ENCODE measurements at regions not wholly inside any gene's neighbourhood (a gene's known extent, or its start where the extent isn't known, plus 50 kb on each side); places are given as distances from the start of the nearest gene placed in this dataset.
A peak's percentile ranks its signal among the peaks of the same experiment; 100 is the strongest.

DNA sequence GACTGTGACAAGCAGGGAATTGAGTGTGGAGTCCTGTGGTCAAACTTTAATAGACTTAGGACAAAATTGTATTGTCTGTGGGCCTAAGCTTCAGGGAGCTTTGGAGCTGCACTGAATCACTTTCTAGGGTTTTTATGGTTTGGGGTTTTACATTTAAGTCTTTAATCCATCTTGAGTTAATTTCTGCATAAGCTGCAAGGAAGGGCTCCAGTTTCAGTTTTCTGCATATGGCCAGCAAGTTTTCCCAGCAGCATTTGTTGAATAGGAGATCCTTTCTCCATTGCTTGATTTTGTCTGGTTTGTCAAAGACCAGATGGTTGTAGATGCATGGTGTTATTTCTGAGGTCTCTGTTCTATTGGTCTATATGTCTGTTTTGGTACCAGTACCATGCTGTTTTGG lies 113.4 kb upstream of the NXT1 start:
- no peak for DNase-seq (ENCODE audit: low spot score)

DNA sequence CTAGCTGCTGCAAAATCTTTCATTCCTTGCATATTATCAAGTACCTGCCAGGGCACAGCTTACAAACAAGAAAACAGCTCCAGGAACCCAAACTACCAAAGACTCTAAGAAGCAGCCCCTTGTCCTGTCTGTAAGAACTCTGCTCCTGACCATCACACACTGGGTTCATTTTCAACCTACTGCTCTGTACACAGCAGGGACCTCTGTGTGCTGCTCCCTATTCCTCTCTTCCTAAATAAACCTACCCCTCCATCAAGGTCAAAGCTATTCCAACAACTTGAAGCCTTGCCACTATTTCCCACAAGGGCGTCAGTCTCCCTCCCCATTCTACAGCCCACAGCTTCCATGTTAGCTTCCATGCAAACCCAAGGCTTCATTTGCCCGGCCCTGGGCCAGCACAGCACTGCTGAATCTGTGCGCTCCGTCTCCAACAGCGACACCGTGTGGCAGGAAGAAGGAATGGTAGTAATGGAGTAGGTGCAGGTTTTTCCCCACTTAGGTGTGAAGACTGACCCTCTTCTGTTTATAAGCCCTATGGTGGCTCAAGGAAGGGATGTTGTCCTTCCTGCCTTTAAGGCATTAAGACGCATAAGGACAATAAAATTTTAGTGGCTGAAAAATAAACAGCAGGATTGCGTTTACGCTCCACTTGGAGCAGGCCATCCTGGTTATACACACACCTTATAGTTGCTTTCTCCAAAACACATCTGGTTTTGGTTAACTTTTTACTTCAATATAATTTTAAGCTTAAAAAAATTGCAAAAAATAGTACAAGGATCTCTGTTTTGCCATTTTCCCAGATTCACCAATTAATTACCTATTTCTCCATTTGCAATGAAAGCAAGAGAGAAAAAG lies 115.2 kb upstream of the NXT1 start:
- ATAC-seq: peak; percentile 89
- peak; percentile 77 for DNase-seq (ENCODE audit: low spot score)
- intact Hi-C loops (cut with DNase I): no loop called here

More for the DNA sequence above, 113.4 kb upstream of the NXT1 start:
- ATAC-seq: no peak
- intact Hi-C loops (cut with DNase I): no loop called here

GRCh38 chr20:23234311-23235078 lies 116.1 kb upstream of the NXT1 start:
- ATAC-seq (no peak), DNase-seq (ENCODE audit: low spot score) (no peak)
- intact Hi-C loops (cut with DNase I): no loop called here

- intact Hi-C loops (cut with DNase I): no loop called here
- ATAC-seq (no peak), DNase-seq (ENCODE audit: low spot score) (no peak)
Observed at GRCh38 chr20:23233341-23233740, 117.2 kb upstream of the NXT1 start.

- intact Hi-C loops (cut with DNase I): no loop called here
- ATAC-seq (no peak), DNase-seq (ENCODE audit: low spot score) (no peak)
Observed at GRCh38 chr20:23232679-23233308, 117.8 kb upstream of the NXT1 start.

GRCh38 chr20:23232219-23232581 lies 118.4 kb upstream of the NXT1 start:
- intact Hi-C loops (cut with DNase I): no loop called here
- DNase-seq (ENCODE audit: low spot score): no peak
- no peak for ATAC-seq

DNA sequence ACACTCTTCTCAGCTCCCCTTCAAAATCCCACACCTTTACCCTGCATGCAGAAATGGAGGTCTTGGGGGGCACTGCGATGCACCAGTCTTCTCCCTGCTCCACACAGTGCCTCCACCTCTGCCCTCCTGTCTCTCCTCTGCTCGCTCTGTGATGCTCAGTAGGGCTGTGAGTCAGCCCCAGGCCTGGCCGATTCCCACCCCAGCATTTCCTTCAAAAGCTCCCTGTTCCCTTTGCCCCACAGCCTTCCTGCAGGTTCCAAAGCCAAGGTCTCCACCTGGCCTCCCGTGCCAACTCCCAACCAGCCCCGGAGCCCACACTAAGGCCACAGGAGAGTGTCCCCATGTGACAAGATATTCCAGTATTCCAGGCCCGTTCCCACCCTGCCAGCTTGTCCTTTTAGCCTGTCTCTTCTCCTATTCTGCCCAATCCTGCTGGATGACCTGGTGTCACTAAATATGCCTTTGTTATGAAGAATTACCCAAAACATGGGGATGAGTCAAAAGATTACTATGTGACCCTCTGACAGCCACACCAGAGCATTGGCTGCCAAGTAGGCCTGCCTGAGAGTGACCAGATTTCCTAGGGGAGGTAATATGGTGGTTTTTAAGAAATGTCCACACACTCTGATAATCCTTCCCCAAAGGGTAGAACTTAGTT lies 118.9 kb upstream of the NXT1 start:
- no peak for DNase-seq (ENCODE audit: low spot score)
- intact Hi-C loops (cut with DNase I): no loop called here

GRCh38 chr20:23230766-23231385 lies 119.7 kb upstream of the NXT1 start:
- intact Hi-C loops (cut with DNase I): no loop called here

More for the DNA sequence above, 118.9 kb upstream of the NXT1 start:
- ATAC-seq: no peak

GRCh38 chr20:23229989-23230388 lies 120.6 kb upstream of the NXT1 start:
- ATAC-seq: no peak
- intact Hi-C loops (cut with DNase I): no loop called here
- no peak for DNase-seq (ENCODE audit: low spot score)

More at GRCh38 chr20:23230766-23231385, 119.7 kb upstream of the NXT1 start:
- DNase-seq (ENCODE audit: low spot score) (no peak), ATAC-seq (no peak)

DNA sequence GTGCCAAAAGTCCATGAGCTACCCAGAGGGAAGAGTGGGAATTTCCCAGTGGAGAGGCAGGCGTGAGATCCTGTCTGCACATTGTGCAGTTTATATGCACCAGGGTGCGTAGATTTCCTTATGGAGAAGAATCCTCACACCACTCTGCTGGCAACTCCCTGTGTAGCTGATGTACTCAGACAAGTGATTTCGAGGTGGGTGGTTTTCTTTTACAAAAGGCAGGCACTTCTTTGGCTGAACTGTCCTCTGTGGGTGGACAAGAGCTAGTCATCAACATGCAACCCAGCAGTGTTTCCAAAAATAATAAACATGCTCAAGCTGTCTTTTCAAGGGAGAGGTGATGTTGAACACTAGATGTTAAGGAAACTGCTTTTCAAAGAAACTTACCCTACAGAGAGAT lies 121.7 kb upstream of the NXT1 start:
- ATAC-seq (peak; percentile 51), DNase-seq (ENCODE audit: low spot score) (no peak)
- intact Hi-C loops (cut with DNase I): no loop called here

DNA sequence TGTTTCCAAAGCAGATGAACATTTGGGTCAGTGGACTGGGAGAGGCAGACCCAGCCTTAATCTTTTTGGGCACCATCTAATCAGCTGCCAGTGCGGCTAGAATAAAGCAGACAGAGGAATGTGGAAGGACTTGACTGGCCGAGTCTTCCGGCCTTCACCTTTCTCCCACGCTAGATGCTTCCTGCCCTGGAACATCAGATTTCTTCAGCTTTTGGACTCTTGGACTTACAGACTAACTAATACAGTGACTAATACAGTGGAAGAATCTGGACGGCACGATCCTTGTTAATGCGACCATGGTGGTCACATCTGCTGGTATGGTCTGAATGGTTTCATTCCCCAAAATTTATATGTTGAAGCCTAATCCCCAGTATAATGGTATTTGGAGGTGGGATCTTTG lies 122.6 kb upstream of the NXT1 start:
- no peak for ATAC-seq
- intact Hi-C loops (cut with DNase I): no loop called here
- DNase-seq (ENCODE audit: low spot score): no peak

DNA sequence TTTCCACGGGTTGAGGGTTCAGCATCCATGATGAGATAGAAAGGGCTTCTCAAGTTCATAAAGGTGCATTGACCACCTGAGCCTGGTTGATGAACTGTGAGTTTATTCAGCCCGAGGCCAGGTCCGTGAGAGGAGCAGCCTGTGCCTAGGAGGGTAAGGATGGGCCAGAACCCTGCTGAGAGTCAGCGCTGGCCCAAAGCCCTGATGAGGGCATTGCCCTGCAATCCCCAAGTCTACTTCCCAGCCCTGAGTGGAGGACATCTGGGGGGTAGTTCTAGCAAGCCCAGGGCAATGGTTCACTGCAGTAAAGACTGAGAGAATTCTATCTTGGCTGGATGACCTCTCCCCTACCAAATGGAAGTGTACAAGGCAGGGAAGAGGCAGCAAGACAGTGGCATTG lies 123.3 kb upstream of the NXT1 start:
- no peak for ATAC-seq
- no peak for DNase-seq (ENCODE audit: low spot score)
- intact Hi-C loops (cut with DNase I): no loop called here

DNA sequence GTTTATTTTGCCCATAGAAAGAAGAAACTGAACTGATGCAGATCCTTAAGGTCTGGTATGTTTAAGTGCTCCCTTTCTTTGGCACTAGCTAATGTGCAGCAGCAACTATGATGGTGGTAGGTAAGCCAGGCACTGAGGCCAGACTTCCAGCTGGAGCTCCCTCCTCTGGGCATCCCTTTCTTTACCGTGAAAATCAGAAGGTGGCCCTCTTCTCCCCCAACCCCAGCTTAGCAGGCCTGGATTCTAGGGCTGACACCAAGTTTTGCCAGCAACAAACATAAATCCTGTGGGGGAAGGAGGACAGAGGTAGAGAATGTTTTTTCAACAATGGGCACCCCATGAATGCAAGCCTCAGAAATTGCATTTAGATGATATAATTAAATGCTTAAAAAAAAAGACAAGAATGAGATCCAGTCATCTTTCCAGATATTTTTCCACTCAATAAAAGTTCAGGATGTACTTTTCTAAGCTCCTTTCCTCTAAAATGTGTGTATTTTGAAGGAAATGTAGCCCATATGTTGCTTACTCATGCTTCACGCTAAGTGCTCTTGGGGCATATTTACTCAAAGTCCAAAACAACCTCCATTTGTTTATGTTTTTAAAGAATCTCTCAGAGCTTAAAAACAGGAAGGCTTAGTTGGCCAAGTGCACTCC lies 123.9 kb upstream of the NXT1 start:
- DNase-seq (ENCODE audit: low spot score) (no peak), ATAC-seq (no peak)
- intact Hi-C loops (cut with DNase I): no loop called here

- ATAC-seq (peak; percentile 96), DNase-seq (ENCODE audit: low spot score) (peak; percentile 79)
- intact Hi-C loops (cut with DNase I): no loop called here
Observed at GRCh38 chr20:23225407-23226060, 125.1 kb upstream of the NXT1 start.

GRCh38 chr20:23224806-23225205 lies 125.8 kb upstream of the NXT1 start:
- peak; percentile 5 for ATAC-seq
- intact Hi-C loops (cut with DNase I): no loop called here
- no peak for DNase-seq (ENCODE audit: low spot score)

DNA sequence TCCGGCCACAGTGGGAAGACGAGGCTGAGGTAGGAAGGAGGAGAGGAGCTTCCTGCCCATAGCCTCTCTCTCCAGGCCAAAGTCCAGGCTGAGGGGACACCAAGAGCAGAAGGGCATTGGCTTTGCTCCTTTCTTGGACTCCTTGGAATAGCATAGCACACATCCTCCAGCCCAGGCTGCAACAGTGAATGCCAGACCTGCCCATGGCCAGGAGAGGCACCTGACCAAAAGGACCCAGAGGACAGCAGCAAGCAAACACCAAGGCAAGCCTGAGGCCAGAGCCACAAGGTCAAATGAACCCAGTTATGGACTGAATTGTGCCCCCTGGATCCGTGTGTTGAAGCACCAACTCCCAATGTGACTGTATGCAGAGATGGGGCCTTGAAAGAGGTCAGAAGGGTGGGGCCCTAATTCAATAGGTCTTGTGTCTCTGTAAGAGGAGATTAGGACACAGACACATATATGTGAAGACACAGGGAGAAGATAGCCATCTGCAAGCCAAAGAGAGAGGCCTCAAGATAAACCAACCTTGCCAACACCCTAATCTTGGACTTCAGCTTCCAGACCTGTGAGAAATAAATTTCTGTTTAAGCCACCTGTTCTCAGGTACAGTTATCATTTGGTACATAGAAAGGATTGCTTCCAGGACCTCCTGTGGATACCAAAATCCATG lies 126.5 kb upstream of the NXT1 start:
- no peak for ATAC-seq
- DNase-seq (ENCODE audit: low spot score): no peak
- intact Hi-C loops (cut with DNase I): no loop called here

DNA sequence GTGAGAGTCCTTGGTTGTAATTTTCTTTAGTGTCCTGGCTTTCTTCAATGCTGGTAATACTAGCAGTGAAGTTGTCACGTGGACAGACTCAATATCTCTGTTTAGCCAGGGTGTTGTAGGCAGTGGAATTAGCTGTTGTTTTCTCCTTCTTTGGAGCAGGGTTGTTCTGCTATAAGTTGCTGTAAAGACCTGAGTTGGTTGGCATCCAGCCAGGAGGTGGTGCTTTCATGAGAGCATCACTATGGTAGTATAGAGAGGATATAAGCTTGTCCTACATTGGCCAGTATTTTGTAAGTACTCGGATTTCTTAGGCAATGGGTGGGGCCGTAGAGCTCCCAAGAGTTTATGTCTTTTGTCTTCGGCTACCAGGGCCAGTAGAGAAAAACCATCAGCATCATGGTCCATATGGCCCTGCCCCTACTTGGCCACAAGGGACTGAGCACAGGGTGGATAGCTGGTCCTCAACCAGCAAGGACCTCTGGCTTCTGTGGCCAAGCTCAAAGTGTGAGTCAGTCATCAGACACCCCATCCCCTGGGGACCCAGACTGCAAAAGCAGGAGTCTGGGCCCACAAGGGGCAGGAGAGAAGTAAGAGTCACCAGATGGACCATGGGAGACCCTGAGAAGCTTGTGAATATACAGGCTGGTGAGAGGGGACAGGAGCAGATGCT lies 127.9 kb upstream of the NXT1 start:
- DNase-seq (ENCODE audit: low spot score) (no peak), ATAC-seq (no peak)
- intact Hi-C loops (cut with DNase I): no loop called here
